ENCODE measurements at regions not wholly inside any gene's neighbourhood (a gene's known extent, or its start where the extent isn't known, plus 50 kb on each side); places are given as distances from the start of the nearest gene placed in this dataset.
A peak's percentile ranks its signal among the peaks of the same experiment; 100 is the strongest.

- peaks cover 8% of the 10 kb centered on the region for H3K27me3 ChIP-seq (ENCODE audit: control insufficient read depth, insufficient read depth, low read length)
- intact Hi-C loops (cut with DNase I), result no loop called here
- H3K9ac ChIP-seq (ENCODE audit: low read length in 3 of 3), result no peak overlapping the region
- no peak for TF ChIP-seq CTCF (IDR thresholded peaks at IDR 0.05; ENCODE audit: borderline replicate concordance, extremely low read depth, insufficient read depth)
- no peaks in the 10 kb centered on the region for H3K36me3 ChIP-seq (ENCODE audit: control insufficient read depth in 2 of 3, insufficient read depth in 3 of 3, low read length in 3 of 3)
- DNase-seq (no peak), FAIRE-seq (no peak)
- no peaks in the 10 kb centered on the region for H3K9me3 ChIP-seq (ENCODE audit: control insufficient read depth in 2 of 3, insufficient read depth in 1 of 3, low read length in 3 of 3)
- no peaks in the 10 kb centered on the region for H3K4me1 ChIP-seq (ENCODE audit: control insufficient read depth in 2 of 3, insufficient read depth in 2 of 3, low read depth in 1 of 3, low read length in 3 of 3)
- no peak overlapping the region for H3K4me3 ChIP-seq (ENCODE audit: low read length in 3 of 3)
- no peak overlapping the region for H3K27ac ChIP-seq (ENCODE audit: low read depth in 2 of 2, low read length in 2 of 2)
Observed at GRCh38 chr2:71783815-71784214, 330.5 kb downstream of the DYSF start.

- H3K27ac ChIP-seq (ENCODE audit: low read depth in 2 of 2, low read length in 2 of 2), result no peak overlapping the region
- intact Hi-C loops (cut with DNase I), result no loop called here
- no peaks in the 10 kb centered on the region for H3K4me1 ChIP-seq (ENCODE audit: control insufficient read depth in 2 of 3, insufficient read depth in 2 of 3, low read depth in 1 of 3, low read length in 3 of 3)
- H3K9me3 ChIP-seq (ENCODE audit: control insufficient read depth in 2 of 3, insufficient read depth in 1 of 3, low read length in 3 of 3), result no peaks in the 10 kb centered on the region
- no peak for TF ChIP-seq CTCF (IDR thresholded peaks at IDR 0.05; ENCODE audit: borderline replicate concordance, extremely low read depth, insufficient read depth)
- no peak overlapping the region for H3K9ac ChIP-seq (ENCODE audit: low read length in 3 of 3)
- FAIRE-seq, result no peak
- no peak for DNase-seq
- no peak overlapping the region for H3K4me3 ChIP-seq (ENCODE audit: low read length in 3 of 3)
- H3K27me3 ChIP-seq (ENCODE audit: control insufficient read depth, insufficient read depth, low read length), result peaks cover 8% of the 10 kb centered on the region
- H3K36me3 ChIP-seq (ENCODE audit: control insufficient read depth in 2 of 3, insufficient read depth in 3 of 3, low read length in 3 of 3), result no peaks in the 10 kb centered on the region
Observed at GRCh38 chr2:71783215-71783614, 329.9 kb downstream of the DYSF start.

GRCh38 chr2:71782323-71782722, 329.0 kb downstream of the DYSF start:
- intact Hi-C loops (cut with DNase I), result no loop called here
- TF ChIP-seq CTCF (IDR thresholded peaks at IDR 0.05; ENCODE audit: borderline replicate concordance, extremely low read depth, insufficient read depth), result no peak
- H3K27ac ChIP-seq (ENCODE audit: low read depth in 2 of 2, low read length in 2 of 2), result no peak overlapping the region
- no peak overlapping the region for H3K4me3 ChIP-seq (ENCODE audit: low read length in 3 of 3)
- no peak for DNase-seq
- peaks cover 8% of the 10 kb centered on the region for H3K27me3 ChIP-seq (ENCODE audit: control insufficient read depth, insufficient read depth, low read length)
- no peaks in the 10 kb centered on the region for H3K4me1 ChIP-seq (ENCODE audit: control insufficient read depth in 2 of 3, insufficient read depth in 2 of 3, low read depth in 1 of 3, low read length in 3 of 3)
- H3K36me3 ChIP-seq (ENCODE audit: control insufficient read depth in 2 of 3, insufficient read depth in 3 of 3, low read length in 3 of 3), result no peaks in the 10 kb centered on the region
- H3K9ac ChIP-seq (ENCODE audit: low read length in 3 of 3), result no peak overlapping the region
- FAIRE-seq, result no peak
- no peaks in the 10 kb centered on the region for H3K9me3 ChIP-seq (ENCODE audit: control insufficient read depth in 2 of 3, insufficient read depth in 1 of 3, low read length in 3 of 3)

GRCh38 chr2:71781695-71782228, 328.4 kb downstream of the DYSF start:
- H3K27me3 ChIP-seq (ENCODE audit: control insufficient read depth, insufficient read depth, low read length), result peaks cover 8% of the 10 kb centered on the region
- no peaks in the 10 kb centered on the region for H3K9me3 ChIP-seq (ENCODE audit: control insufficient read depth in 2 of 3, insufficient read depth in 1 of 3, low read length in 3 of 3)
- FAIRE-seq, result no peak
- H3K4me1 ChIP-seq (ENCODE audit: control insufficient read depth in 2 of 3, insufficient read depth in 2 of 3, low read depth in 1 of 3, low read length in 3 of 3), result no peaks in the 10 kb centered on the region
- TF ChIP-seq CTCF (IDR thresholded peaks at IDR 0.05; ENCODE audit: borderline replicate concordance, extremely low read depth, insufficient read depth), result no peak
- H3K9ac ChIP-seq (ENCODE audit: low read length in 3 of 3), result no peak overlapping the region
- peak in 1 of 5 donors; percentile 3 for DNase-seq
- H3K36me3 ChIP-seq (ENCODE audit: control insufficient read depth in 2 of 3, insufficient read depth in 3 of 3, low read length in 3 of 3), result no peaks in the 10 kb centered on the region
- H3K4me3 ChIP-seq (ENCODE audit: low read length in 3 of 3), result no peak overlapping the region
- no peak overlapping the region for H3K27ac ChIP-seq (ENCODE audit: low read depth in 2 of 2, low read length in 2 of 2)
- intact Hi-C loops (cut with DNase I), result no loop called here
